OCI-M2 (cell line): ENCODE measurements at regions not wholly inside any gene's neighbourhood (a gene's known extent, or its start where the extent isn't known, plus 50 kb on each side); places are given as distances from the start of the nearest gene placed in this dataset.

ENCODE experiments used
- DNase-seq: peaks from one replicate; lab custom pipeline; 2025; ENCODE audit not compliant: unreplicated experiment; lab: John Stamatoyannopoulos, UW

DNA sequence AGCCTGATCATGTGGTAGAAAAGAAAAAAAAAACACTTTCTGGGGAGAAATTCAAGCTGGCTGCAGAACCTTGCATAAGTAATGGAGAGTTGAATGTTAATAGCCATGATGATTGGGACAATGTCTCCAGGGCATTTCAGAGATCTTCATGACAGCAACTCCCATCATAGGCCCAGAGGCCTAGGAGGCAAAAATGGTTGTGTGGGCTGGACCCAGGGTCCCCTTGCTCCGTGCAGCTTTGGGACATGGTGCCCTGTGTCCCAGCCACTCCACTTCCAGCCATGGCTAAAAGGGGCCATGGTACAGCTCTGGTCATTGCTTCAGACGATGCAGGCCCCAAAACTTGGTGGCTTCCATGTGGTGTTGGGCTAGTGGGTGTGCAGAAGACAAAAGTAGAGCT, 1170.9 kb downstream of the C4orf33 start:
- no peak for DNase-seq

GRCh38 chr4:130288576-130288975, 1192.6 kb downstream of the C4orf33 start:
- no peak for DNase-seq

DNA sequence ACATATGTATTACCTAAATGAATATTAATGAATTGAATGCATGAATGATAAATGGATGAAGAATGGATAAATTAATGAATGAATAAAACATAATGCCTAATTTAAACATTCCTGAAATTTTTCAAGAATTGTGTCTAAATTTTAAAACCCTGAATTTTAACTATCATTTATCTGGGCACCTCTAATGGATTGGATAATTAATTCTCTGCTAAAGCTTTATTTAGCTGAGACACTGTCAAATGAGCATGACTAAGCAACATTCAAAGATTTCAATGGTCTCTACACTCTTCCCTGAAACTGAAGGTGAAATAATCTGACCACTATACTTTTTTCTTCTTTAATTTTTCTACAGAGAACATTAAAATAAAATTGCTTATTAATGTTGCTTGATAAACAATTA, 1197.7 kb downstream of the C4orf33 start:
- no peak for DNase-seq

DNA sequence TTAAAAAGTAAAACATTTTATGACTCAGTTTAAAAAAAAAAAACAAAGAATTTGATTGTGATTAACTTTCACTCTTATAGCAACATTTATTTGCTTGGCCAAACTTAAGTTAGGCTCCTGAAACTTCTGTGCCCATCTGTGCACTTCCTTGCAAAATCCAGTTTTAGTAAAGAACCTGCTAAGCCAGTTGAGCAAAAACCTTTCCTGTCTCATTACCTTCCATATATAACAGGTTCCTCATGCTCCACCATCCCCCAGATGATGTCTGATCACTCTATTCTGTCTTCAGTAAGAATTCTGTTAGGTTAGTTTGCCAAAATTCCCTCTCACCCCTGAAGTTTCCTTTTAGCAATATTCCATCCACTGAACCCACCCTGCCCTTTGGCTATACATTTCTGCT, 1200.5 kb downstream of the C4orf33 start:
- DNase-seq: no peak

DNA sequence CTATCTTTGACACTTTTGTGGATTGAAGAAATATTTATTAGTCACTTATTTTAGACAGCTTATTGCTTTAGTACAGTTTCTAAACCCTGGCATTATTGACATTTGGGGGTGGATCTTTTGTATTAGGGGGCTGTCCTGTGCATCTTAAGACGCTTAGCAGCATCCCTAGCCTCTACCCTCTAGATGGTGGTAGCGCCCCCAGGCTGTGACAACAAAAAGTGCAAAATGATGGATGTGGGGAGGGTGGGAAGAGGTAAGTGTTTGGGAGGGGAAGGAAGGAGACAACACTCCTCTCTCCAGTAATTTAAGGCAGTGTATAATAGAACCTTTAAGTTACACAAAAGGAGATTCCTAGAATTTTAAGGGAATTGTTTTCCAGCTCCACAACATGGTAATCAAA, 1210.6 kb downstream of the C4orf33 start:
- no peak for DNase-seq

- no peak for DNase-seq
Measured at GRCh38 chr4:130309221-130309620, 1213.3 kb downstream of the C4orf33 start.

GRCh38 chr4:130322439-130322838, 1226.5 kb downstream of the C4orf33 start:
- no peak for DNase-seq

DNA sequence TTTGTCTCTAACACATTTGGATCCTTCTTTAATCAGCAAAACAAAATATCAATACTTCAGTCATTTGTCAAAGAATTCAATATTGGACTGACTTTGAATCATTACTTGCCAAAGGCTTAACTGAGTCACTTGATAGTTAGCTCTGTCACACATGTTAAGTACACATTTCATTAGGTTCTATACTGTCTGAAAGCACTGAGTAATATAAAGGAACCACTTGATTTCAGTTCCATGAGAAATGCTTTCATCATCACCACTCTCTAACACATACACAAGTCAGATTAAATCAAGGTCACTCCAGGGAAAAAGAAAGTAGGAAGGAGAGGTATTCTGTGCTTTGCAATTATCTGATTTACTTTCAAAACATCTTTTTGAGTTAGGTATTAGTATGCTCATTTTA, 1233.1 kb downstream of the C4orf33 start:
- DNase-seq: no peak

DNA sequence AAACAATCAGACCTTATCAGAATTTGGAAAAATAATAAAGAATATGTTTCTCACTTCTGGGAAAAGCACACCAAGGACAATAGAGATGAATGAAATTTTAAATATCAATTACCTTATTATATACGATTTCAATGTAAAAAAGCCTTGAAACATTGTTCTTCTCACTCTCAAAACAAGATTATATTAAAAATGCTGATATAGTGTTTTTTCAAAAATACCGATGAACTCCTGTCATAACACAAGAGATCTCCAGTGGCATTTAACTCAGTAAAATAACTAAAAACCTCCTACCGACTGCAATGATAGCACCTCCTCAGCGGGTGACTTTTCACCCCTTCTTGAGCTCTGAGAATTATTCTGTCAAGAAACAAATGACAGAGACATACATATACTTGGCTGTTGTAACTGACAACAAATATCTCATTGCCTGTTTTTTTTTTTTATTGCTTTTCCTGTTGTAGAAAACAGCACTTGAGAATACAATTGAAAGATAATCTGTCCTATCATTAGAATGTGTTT, 1237.3 kb downstream of the C4orf33 start:
- no peak for DNase-seq

DNA sequence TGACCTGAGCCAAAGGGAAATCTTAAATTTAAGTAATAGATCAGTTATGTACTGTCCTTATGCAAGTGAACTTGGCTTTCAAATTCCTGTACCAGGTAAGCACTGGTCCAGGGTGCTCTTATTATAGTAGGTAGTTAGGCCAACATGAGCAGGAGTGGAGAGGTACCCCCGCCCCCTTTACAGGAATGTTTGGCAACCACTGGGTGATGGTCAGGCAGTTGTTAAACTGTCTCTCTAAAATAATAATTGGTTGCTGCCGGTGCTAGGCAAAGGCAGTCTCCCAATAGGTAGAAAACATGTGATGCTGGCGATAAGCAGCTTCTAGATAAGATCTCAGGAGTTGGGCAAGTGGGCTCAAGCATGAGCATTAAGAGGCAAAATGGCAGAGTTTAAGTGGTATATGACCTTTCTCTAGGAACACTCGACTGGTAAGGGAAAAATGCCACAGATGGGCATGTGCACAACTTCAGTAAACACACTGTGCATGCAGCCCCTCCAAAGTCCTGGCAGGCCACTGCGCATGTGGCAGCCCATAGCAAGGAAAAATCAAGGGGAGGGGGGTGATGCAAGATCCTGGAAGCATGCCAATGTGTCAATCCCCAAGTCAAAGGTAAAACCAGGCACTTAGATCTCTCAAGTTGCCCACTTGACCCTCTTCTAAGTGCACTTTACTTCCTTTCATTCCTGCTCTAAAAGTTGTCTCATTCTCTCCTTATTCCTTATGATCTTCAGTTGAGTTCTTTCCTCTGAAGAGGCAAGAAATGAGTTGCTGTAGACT, 1239.7 kb downstream of the C4orf33 start:
- no peak for DNase-seq

DNA sequence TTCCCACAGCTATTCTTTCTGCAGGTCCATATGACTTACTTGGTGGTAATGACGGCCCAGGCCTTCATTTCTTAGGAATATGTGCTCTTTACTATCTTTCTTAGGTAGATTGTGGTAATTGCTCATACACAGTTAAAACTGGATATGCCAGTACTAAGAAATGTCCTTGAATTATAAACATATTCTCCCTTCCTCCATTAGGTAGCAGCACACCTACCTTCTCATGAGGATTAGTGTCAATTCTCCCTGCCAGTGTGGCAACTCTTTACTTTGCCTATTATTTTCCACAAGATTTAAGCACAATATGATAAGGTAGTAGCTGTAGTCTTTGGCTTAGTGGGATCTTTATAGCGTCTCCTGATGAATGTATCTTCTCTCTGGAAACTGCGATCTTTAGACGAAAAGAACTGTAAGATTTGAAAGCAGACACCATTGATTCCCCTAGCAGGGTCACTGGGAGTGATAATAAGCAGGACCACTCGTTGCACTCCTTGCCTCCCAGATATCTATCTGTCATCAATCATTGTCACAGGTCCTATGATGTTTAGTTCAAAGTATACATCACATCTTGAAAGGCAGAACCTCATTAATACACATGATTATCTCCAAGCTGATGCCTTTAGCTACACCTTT, 1240.7 kb downstream of the C4orf33 start:
- DNase-seq: no peak

DNA sequence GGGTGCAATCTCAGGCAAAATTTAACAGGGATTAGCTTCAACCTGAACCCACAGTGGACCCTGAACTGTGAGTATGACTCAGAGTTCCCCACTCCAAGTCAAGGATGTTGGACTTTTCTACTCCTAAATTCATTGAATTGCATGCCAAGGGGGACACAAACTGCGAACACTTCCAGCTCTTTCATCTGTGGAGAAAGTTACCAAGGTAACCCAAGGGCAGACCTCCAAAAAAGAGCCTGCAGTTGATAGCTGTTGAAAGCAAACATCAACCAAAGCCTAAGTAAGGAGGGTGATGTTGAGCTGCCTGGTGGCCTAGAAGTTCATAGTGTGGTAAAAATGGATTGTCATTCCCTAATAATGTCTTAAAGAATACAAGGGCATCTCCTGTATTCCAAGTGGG, 1242.9 kb downstream of the C4orf33 start:
- DNase-seq: no peak

DNA sequence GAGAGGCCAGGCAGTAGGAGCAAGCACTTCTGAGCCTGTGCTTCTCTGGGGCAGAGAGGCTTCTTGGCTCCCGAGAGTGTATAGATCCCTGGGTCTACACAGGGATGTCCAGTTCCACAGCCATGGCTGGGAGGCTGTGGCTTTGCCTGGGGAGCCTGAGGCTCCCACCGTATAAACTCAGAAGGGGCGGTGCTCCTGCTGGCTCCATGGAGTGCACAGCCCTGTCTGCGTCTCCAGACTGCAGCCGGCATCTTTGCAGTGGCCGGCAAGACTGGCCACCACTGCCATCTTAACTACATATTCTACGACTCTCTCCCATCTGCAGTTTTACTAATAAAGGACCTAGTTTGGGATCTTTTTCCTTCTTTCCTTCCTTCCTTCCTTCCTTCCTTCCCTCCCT, 1253.8 kb downstream of the C4orf33 start:
- no peak for DNase-seq

- no peak for DNase-seq
Measured at GRCh38 chr4:130356873-130357272, 1260.9 kb downstream of the C4orf33 start.

GRCh38 chr4:130359542-130359941, 1263.6 kb downstream of the C4orf33 start:
- no peak for DNase-seq

- DNase-seq: no peak
Measured at GRCh38 chr4:130361616-130362015, 1265.7 kb downstream of the C4orf33 start.

GRCh38 chr4:130368668-130369067, 1272.7 kb downstream of the C4orf33 start:
- no peak for DNase-seq

GRCh38 chr4:130393231-130393630, 1297.3 kb downstream of the C4orf33 start:
- no peak for DNase-seq

DNA sequence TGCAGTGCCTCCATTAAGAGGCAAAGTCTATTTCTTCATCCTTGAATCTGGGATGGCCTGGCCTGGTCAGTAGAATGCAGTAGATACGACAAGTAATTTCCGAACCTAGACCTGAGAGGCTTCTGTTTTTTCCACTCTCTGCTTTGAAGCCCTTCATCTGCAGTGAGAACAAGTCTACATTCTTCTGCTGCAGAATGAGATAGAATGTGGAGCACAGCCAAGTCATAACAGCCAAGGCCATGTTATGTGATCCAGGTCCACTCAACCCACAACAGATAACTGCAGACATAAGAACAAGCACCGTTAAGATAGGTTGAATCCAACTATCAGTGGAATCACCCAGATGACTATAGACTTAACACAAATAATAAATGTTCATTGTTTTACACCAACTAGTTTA, 1297.7 kb downstream of the C4orf33 start:
- DNase-seq: no peak

- no peak for DNase-seq
Measured at GRCh38 chr4:130395871-130396270, 1299.9 kb downstream of the C4orf33 start.

- no peak for DNase-seq
Measured at GRCh38 chr4:130403221-130403620, 1307.3 kb downstream of the C4orf33 start.

DNA sequence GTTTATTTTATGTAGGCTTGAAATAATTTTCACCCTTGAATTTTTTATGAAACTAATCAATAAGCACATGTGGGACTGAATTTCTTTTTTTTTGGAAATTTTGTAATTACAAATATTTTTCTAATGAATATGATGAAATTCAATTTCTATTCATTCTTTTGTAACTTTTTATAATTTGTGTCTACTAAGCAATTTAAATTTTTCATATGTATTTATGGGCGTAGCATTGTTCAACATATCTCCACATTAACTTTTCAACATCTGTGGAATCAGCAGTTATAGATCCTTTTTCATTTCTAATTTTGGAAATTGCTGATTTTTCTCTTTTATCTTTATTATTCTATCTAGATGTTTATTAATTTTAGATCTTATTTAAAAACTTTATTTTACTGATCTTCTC, 1320.3 kb downstream of the C4orf33 start:
- no peak for DNase-seq
